GM12878 (cell line): ENCODE measurements at regions not wholly inside any gene's neighbourhood (a gene's known extent, or its start where the extent isn't known, plus 50 kb on each side); places are given as distances from the start of the nearest gene placed in this dataset.

Source experiments
- ATAC-seq: fragments of 200-7000 bp; cut with Tn5 transposase; 3 replicates; pipeline ENCODE4 v1.9.1; 2020; ENCODE audit warnings: mild to moderate bottlenecking, moderate library complexity
- BruUV-seq: library from RNA; stranded (reverse); fragments of 400-500 nt; replicated peaks from 2 replicates; lab custom pipeline; 2021; lab: Mats Ljungman, UMichigan
- CTCF ChIA-PET: fragments of 300-600 bp; sonication (Branson Sonifier 250); formaldehyde crosslinking; extraction: SDS; loops from one replicate; lab custom pipeline; 2021; ENCODE audit warnings: inconsistent platforms; lab: Yijun Ruan, JAX
- POLR2A ChIA-PET: fragments of 350-600 bp; formaldehyde crosslinking; extraction: SDS; loops from one replicate; lab custom pipeline; 2021; ENCODE audit warnings: inconsistent platforms; lab: Charles Lee
- RAD21 ChIA-PET: fragments of 300-600 bp; sonication (Branson Sonifier 250); formaldehyde crosslinking; loops from one replicate; lab custom pipeline; 2023; ENCODE audit warnings: antibody characterized with exemption; ENCODE audit not compliant: unreplicated experiment; lab: Charles Lee
- SMC1A ChIA-PET: fragments of 300-600 bp; sonication (Branson Sonifier 250); formaldehyde crosslinking; loops from one replicate; lab custom pipeline; 2023; ENCODE audit not compliant: unreplicated experiment, uncharacterized antibody; lab: Charles Lee
- DNase-seq: peaks from one replicate; pipeline ENCODE4 v3.0.0-alpha.2; 2011; ENCODE audit warnings: low read depth, low spot score
- FAIRE-seq: peaks from 3 replicates; lab custom pipeline; 2011; peaks lifted over from hg19 to GRCh38; lab: Jason Lieb, UNC
- H2AFZ ChIP-seq: 2 replicates; pipeline ENCODE4 v1.6.0; 2011; ENCODE audit warnings: low read depth, low read length, control low read depth; ENCODE audit not compliant: control insufficient read depth
- H3K27ac ChIP-seq: 2 replicates; pipeline ENCODE4 v1.5.1; 2011; ENCODE audit warnings: control low read depth; ENCODE audit not compliant: control insufficient read depth, insufficient read depth
- H3K27me3 ChIP-seq, 2 experiments: replicated peaks in 1 of 2; 2 replicates each; pipeline versions ENCODE4 v1.6.0 to v1.6.1; 2011; ENCODE audit warnings: low read length in 1 of 2; ENCODE audit not compliant: control insufficient read depth in 2 of 2, insufficient read depth in 2 of 2
- H3K36me3 ChIP-seq, 2 experiments: 2 replicates each; pipeline ENCODE4 v1.5.1; 2011; ENCODE audit warnings: low read length in 1 of 2; ENCODE audit not compliant: control insufficient read depth in 2 of 2, insufficient read depth in 2 of 2
- H3K4me1 ChIP-seq: 2 replicates; pipeline ENCODE4 v1.6.1; 2011; ENCODE audit warnings: mild to moderate bottlenecking, low read length, moderate library complexity, mixed read lengths; ENCODE audit not compliant: control insufficient read depth, insufficient read depth
- H3K4me2 ChIP-seq: 2 replicates; pipeline ENCODE4 v1.6.0; 2011; ENCODE audit warnings: control low read depth; ENCODE audit not compliant: control insufficient read depth, insufficient read depth
- H3K4me3 ChIP-seq: fragments of 200-600 bp; sonication (generic); 2 replicates; pipeline ENCODE4 v1.5.1; 2016
- H3K79me2 ChIP-seq: 2 replicates; pipeline ENCODE4 v1.6.0; 2011; ENCODE audit warnings: low read length; ENCODE audit not compliant: control insufficient read depth, insufficient read depth
- H3K9ac ChIP-seq: 2 replicates; pipeline ENCODE4 v1.8.0; 2011; ENCODE audit warnings: low read length, control low read depth, mixed read lengths; ENCODE audit not compliant: control insufficient read depth, insufficient read depth
- H3K9me3 ChIP-seq: replicated peaks from 3 replicates; pipeline ENCODE4 v1.5.1; 2011; ENCODE audit warnings: mild to moderate bottlenecking, low read length; ENCODE audit not compliant: control insufficient read depth, insufficient read depth
- H4K20me1 ChIP-seq: 2 replicates; pipeline ENCODE4 v1.6.0; 2011; ENCODE audit not compliant: control insufficient read depth, insufficient read depth
- CBFB ChIP-seq: IDR thresholded peaks from 2 replicates; pipeline ENCODE4 v1.6.1; 2016; ENCODE audit warnings: antibody characterized with exemption, low read depth
- CREM ChIP-seq: IDR thresholded peaks from 2 replicates; pipeline ENCODE4 v1.6.1; 2014; ENCODE audit warnings: antibody characterized with exemption, low read depth
- FOS ChIP-seq: IDR thresholded peaks from 3 replicates; pipeline ENCODE4 v1.6.1; 2011; ENCODE audit warnings: borderline replicate concordance; ENCODE audit not compliant: insufficient read length; ENCODE audit errors: extremely low read depth
- IKZF2 ChIP-seq, 2 experiments: fragments of 450-650 bp; IDR thresholded peaks; 2 replicates each; pipeline ENCODE4 v1.6.1; 2017; ENCODE audit warnings: mild to moderate bottlenecking in 2 of 2, moderate library complexity in 2 of 2
- IRF4 ChIP-seq: IDR thresholded peaks from 2 replicates; pipeline ENCODE4 v1.6.1; 2011; ENCODE audit warnings: low read depth, low read length
- MEF2B ChIP-seq: fragments of 450-650 bp; IDR thresholded peaks from 2 replicates; pipeline ENCODE4 v1.6.1; 2018; ENCODE audit warnings: mild to moderate bottlenecking, moderate library complexity; ENCODE audit not compliant: partially characterized antibody, poor library complexity, severe bottlenecking
- MLLT1 ChIP-seq: fragments of 450-650 bp; IDR thresholded peaks from 2 replicates; pipeline ENCODE4 v1.6.1; 2016; ENCODE audit warnings: mild to moderate bottlenecking
- NFXL1 ChIP-seq: fragments of 450-650 bp; IDR thresholded peaks from 2 replicates; pipeline ENCODE4 v1.6.1; 2017; ENCODE audit warnings: antibody characterized with exemption, mild to moderate bottlenecking, borderline replicate concordance
- NFYA ChIP-seq: IDR thresholded peaks from 2 replicates; pipeline ENCODE4 v1.6.1; 2011; ENCODE audit warnings: low read depth, mild to moderate bottlenecking, low read length, improper control_type of control experiment, borderline replicate concordance
- NR2F1 ChIP-seq: fragments of 450-650 bp; conservative IDR thresholded peaks from 2 replicates; pipeline ENCODE4 v1.6.1; 2017; ENCODE audit warnings: mild to moderate bottlenecking
- RCOR1 ChIP-seq: conservative IDR thresholded peaks from 2 replicates; pipeline ENCODE4 v1.6.1; 2012; ENCODE audit warnings: low read depth, low read length, improper control_type of control experiment
- SMARCA5 ChIP-seq: fragments of 450-650 bp; IDR thresholded peaks from 2 replicates; pipeline ENCODE4 v1.6.1; 2017; ENCODE audit warnings: mild to moderate bottlenecking
- YY1 ChIP-seq: IDR thresholded peaks from 2 replicates; pipeline ENCODE4 v1.6.1; 2011; ENCODE audit warnings: low read depth, mild to moderate bottlenecking, low read length
- ZNF24 ChIP-seq: fragments of 450-650 bp; IDR thresholded peaks from 2 replicates; pipeline ENCODE4 v1.6.1; 2017; ENCODE audit warnings: antibody characterized with exemption, mild to moderate bottlenecking
- WGBS: methylation state at CpG from one replicate; pipeline ENCODE4 v1.1.6; 2016; ENCODE audit warnings: low lambda C conversion rate; ENCODE audit not compliant: insufficient replicate concordance, insufficient coverage; ENCODE audit errors: missing lambda C conversion rate; 5-methylcytosine and 5-hydroxymethylcytosine counted together
- in situ Hi-C: fragments of 300-500 bp; cut with MboI; formaldehyde crosslinking; loops from 9 replicates; pipeline ENCODE4 v1.14.3; 2018; ENCODE audit warnings: mixed read lengths
- intact Hi-C: fragments of 100-400 bp; cut with micrococcal nuclease; formaldehyde crosslinking; loops from one replicate; pipeline ENCODE4 v1.14.2; 2022; ENCODE audit not compliant: unreplicated experiment

DNA sequence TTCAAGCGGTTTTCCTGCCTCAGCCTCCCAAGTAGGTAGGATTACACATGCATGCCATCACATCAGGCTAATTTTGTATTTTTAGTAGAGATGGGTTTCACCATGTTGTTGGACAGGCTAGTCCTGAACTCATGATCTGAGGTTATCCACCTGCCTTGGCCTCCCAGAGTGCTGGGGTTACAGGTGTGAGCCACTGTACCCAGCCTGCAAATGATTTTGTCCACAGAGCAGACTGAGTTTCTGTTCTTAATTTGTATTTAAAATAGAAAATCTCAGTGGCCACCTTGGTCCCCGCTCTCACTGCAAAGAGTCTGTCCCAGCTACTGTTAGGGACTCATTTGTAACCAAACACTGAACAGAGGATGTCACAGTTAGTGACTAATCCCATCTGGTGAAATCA, 415.7 kb upstream of the RBFOX1 start:
- CTCF ChIA-PET, result no interaction called here
- no peak overlapping the region for H2AFZ ChIP-seq
- no TSS peak for BruUV-seq
- in situ Hi-C loops, result no loop called here
- no peak overlapping the region for H3K27ac ChIP-seq
- ATAC-seq (no peak), DNase-seq (no peak), FAIRE-seq (no peak)
- no peaks in the 10 kb centered on the region for H3K36me3 ChIP-seq
- SMC1A ChIA-PET, result no interaction called here
- POLR2A ChIA-PET, result interaction anchor here (0.6 kb wide), 1 partner anchor 62 kb away, joined by 3 read pairs; no protein-coding TSS in a partner anchor
- H3K79me2 ChIP-seq, result no peaks in the 10 kb centered on the region
- RAD21 ChIA-PET, result no interaction called here
- no peaks in the 10 kb centered on the region for H4K20me1 ChIP-seq
- H3K4me1 ChIP-seq, result no peaks in the 10 kb centered on the region
- no peak for TF ChIP-seq NFYA
- TF ChIP-seq NR2F1, result no peak
- no peak for TF ChIP-seq YY1
- no peak for TF ChIP-seq RCOR1
- TF ChIP-seq CBFB, result no peak
- no peak for TF ChIP-seq IKZF2 (IDR thresholded peaks at IDR 0.05)
- TF ChIP-seq IRF4, result no peak
- no peak for TF ChIP-seq FOS
- TF ChIP-seq MEF2B, result no peak
- TF ChIP-seq ZNF24, result no peak
- TF ChIP-seq NFXL1, result no peak
- no peak for TF ChIP-seq SMARCA5
- TF ChIP-seq MLLT1, result no peak
- TF ChIP-seq CREM, result no peak
- no peak overlapping the region for H3K9ac ChIP-seq
- WGBS, result 23% methylated on average over 2 of the region's 2 CpGs
- H3K4me2 ChIP-seq, result no peak overlapping the region
- intact Hi-C loops, result no loop called here
- no peaks in the 10 kb centered on the region for H3K9me3 ChIP-seq
- H3K4me3 ChIP-seq, result no peak overlapping the region
- no peaks in the 10 kb centered on the region for H3K27me3 ChIP-seq
